ENCODE measurements at regions not wholly inside any gene's neighbourhood (a gene's known extent, or its start where the extent isn't known, plus 50 kb on each side); places are given as distances from the start of the nearest gene placed in this dataset.

DNA sequence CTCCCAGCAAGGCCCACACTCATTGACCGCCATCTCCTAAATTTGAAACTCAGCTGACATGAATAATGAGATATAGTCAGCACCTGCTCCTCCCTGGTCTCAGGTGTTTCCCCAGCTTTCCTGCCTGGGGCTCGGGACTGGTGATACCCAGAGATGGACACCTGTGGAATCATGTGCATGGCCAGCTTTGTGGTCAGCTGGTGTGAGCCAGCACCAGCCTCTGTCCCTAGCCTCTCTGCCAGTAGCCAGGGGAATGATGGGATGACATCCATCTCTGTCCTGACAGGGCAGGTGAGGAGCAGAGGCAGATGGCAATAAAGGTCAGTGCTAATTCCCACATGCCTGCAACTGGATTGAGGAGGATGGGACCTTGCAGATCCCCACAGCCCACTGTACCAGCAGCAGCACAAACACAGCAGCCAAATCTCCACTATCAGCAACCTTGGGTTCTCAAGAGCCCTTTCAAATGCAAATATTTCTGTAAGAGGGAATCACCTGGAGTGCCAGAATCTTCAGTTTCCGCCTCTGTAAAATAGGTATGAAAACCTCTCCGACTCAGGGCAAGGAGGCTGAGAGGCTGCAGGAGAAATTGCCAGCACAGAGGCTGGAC lies 329.2 kb upstream of the ZMIZ1 start:
- intact Hi-C loops (cut with DNase I) = no loop called here
- DNase-seq (ENCODE audit: low spot score) (no peak), ATAC-seq (no peak)

- intact Hi-C loops (cut with DNase I) = no loop called here
- ATAC-seq (peak; percentile 77), DNase-seq (ENCODE audit: low spot score) (peak; percentile 62)
Measured at GRCh38 chr10:78740976-78741915, 327.5 kb upstream of the ZMIZ1 start.

DNA sequence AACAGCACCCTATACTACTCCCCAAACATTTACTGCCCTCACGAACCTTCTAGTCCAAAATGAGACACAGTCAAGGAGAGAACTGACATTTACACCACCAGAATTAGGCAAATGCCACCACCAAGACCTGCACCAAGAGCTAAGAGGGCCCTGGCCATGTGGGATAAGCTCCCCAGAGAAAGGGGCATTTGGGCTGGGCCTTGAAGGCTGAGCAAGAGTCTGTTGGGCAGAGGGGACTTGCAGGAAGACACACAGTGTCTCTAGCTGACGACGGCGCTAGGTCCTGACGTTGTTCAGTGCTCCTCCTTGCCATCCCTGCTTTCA lies 326.4 kb upstream of the ZMIZ1 start:
- DNase-seq (ENCODE audit: low spot score) (no peak), ATAC-seq (no peak)
- intact Hi-C loops (cut with DNase I) = no loop called here

DNA sequence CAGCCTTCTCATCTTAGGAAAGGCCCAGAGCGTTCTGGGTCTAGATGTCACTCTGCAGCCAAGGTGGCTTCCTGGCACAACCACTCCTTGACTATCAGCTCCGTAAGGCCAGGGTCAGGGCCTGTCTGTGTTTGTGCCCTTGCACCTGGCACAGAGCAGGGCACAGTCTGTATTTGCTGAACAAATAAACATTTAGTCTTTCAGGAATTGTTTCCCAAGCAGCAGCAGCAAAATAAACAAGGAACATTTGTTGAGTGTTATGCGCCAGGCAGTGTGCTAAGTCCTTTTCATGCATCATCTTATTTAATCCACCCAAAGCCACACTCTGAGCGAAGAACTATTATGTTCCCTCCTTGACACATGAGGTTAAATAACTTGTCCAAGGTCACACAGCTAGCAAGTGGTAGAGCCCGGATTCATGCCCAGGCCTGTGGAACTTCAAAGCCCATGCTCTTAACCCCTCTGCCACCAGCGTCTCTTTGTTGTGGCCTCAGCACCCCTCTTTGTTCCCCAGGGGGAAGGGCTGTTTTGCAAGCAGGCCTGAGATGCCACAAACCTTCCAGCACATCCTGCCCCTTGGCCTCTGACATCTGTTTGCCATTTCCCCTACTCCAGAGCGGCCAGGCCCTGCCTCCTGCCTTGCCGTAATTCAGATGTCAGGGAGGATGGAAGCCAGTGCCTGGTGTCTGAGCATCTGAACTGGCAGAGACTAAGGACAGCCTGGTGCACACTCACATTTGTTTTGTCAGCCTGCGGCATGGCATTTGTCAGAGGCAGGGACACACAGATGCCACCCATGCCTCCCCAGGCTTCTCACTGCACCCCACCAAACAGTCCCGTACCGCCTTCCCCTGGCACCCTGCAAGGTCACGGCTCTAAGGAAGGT lies 325.8 kb upstream of the ZMIZ1 start:
- peak; percentile 73 for DNase-seq (ENCODE audit: low spot score)
- intact Hi-C loops (cut with DNase I) = no loop called here
- peak; percentile 83 for ATAC-seq

GRCh38 chr10:78744056-78744455 lies 324.7 kb upstream of the ZMIZ1 start:
- DNase-seq (ENCODE audit: low spot score) = peak; percentile 55
- ATAC-seq = no peak
- intact Hi-C loops (cut with DNase I) = no loop called here

DNA sequence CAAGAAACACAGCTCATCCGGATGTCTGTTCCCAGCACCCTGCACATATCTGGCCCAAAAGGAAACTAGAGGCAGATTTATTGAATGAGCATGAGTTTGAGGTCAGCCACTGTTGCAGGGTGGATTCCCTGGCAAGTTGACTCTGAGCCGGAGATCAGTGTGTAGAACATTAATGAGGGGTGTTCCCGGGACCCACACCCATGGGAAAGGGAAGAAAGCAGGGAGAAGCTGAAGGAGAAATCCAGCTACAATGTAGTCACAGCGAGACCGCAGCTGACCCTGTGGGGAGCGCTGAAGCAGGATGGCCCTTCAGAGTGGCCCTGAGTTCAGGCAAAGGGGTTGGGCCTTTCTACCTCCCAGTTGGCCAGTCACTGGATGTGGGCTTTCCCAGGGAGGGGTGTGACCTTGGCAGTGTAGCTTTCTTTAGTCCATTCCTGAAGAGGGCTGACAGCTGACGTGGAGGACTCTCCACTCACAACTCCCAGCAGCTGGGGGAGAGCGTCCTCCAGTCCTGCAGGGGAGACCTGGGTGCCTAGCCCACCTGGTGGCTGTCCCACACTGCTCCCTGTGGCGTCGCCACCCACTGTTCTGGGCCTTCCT lies 324.2 kb upstream of the ZMIZ1 start:
- DNase-seq (ENCODE audit: low spot score) (peak; percentile 67), ATAC-seq (peak; percentile 14)
- intact Hi-C loops (cut with DNase I) = no loop called here

DNA sequence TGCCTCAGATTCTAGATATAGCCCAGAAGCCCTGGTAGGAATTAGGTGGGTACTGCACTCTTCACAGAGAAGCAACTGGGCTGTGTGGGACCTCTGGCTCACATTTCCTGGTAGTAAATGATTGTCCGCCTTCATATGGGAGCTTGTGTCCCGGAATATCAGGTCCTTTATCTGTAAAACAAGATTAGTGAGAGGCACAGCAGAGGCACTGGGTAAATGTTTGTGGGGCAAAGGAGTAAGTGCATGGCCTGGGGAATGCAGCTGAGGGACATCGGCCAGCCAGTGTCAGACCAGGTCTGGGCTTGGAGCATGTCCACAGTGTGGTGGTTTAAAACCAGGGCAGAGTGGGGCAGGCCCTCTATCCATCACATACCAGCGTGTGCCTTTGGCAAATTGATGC lies 323.3 kb upstream of the ZMIZ1 start:
- ATAC-seq = no peak

GRCh38 chr10:78746155-78746763 lies 322.5 kb upstream of the ZMIZ1 start:
- ATAC-seq (no peak), DNase-seq (ENCODE audit: low spot score) (peak; percentile 37)
- intact Hi-C loops (cut with DNase I) = no loop called here

More for the DNA sequence above, 323.3 kb upstream of the ZMIZ1 start:
- intact Hi-C loops (cut with DNase I) = no loop called here
- DNase-seq (ENCODE audit: low spot score) = peak; percentile 32

- peak; percentile 36 for DNase-seq (ENCODE audit: low spot score)
- intact Hi-C loops (cut with DNase I) = no loop called here
- ATAC-seq = no peak
Measured at GRCh38 chr10:78747401-78748234, 321.1 kb upstream of the ZMIZ1 start.

DNA sequence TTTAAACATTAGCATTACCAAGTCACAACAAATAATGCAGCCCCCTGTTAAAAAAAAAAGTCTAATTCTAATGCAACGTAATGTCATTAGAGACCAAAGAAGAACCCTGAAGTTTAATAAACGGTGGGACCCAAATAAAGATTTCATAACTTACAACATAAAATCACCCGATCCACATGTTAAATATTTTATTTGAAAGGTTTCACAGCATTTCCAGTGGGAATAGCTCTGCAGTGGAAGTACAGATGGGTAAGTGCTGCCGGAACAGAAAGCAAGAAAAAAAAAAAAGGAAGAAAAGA lies 320.6 kb upstream of the ZMIZ1 start:
- no peak for ATAC-seq
- intact Hi-C loops (cut with DNase I) = no loop called here
- DNase-seq (ENCODE audit: low spot score) = no peak

DNA sequence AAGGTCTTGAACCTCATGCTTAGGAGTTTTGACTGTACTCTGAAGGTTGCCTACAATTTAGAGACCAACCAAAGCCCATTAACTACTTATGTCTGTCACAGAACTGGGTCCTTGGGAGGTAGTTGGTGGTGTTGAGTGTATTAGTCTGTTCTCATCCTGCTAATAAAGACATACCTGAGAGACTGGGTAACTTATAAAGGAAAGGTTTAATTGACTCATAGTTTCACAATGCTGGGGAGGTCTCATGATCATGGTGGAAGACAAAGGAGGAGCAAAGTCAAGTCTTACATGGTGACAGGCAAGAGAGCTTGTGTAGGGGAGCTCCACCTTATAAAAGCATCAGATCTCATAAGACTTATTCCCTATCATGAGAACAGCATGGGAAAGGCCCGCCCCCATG lies 319.6 kb upstream of the ZMIZ1 start:
- intact Hi-C loops (cut with DNase I) = no loop called here
- ATAC-seq (no peak), DNase-seq (ENCODE audit: low spot score) (no peak)

GRCh38 chr10:78749898-78750297 lies 318.9 kb upstream of the ZMIZ1 start:
- intact Hi-C loops (cut with DNase I) = no loop called here
- ATAC-seq (no peak), DNase-seq (ENCODE audit: low spot score) (no peak)

DNA sequence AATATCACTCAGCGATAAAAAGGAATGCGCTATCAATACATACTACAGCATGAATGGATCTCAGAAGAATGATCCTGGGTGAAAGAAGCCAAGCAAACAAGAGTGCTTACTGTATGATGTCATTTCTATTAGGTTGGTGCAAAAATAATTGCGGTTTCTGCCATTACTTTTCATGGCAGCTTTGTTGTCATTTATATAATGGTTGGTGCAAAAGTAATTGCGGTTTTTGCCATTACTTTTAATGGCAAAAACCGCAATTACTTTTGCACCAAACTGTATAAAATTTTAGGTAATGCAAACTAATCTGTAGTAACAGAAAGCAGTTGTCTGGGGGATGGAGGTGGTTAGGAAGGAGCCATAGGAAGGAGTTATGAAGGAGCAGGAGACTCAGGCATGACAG lies 318.3 kb upstream of the ZMIZ1 start:
- ATAC-seq (no peak), DNase-seq (ENCODE audit: low spot score) (no peak)
- intact Hi-C loops (cut with DNase I) = no loop called here

- DNase-seq (ENCODE audit: low spot score) (no peak), ATAC-seq (no peak)
- intact Hi-C loops (cut with DNase I) = no loop called here
Measured at GRCh38 chr10:78751716-78752115, 317.1 kb upstream of the ZMIZ1 start.

DNA sequence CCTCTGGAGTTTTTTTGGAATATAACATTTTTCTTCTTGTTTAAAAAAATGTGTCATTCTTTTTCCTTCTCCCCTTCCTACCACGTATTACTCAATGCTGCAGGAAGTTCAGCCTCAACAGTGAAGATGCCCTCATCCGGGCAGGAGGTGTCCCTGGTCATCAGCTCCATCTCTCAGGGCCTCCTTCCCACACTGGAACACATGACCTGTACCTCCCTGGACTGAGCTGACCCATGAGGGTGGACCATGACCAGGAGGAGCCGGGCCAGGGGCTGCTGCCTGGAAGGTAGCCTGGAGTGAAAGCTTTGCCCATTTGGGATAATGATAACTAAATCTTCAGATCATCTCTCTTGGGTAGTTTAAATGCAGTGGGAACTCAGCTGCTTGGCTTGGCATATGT lies 316.5 kb upstream of the ZMIZ1 start:
- no peak for DNase-seq (ENCODE audit: low spot score)
- intact Hi-C loops (cut with DNase I) = no loop called here
- ATAC-seq = no peak

DNA sequence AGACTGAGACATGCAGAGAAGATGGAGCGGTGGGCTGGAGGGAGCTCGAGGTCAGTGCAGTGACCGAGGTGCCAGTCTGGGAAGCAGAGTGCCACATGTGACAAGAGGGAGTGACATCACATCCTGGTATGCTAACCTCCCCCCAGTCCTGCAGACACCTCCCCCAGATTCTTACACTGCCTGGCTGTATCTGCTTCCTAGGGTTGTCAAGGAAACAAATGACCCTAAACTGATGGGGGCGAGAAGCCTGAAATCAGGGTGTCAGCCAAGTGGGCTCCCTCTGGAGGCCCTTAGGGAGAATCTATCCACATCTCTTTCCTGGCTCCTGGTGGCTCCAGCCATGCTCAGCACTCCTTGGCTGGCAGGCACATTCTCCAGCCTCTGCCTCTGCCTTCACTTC lies 316.1 kb upstream of the ZMIZ1 start:
- intact Hi-C loops (cut with DNase I) = no loop called here
- DNase-seq (ENCODE audit: low spot score) = no peak

GRCh38 chr10:78754269-78755062 lies 314.3 kb upstream of the ZMIZ1 start:
- DNase-seq (ENCODE audit: low spot score) (no peak), ATAC-seq (no peak)
- intact Hi-C loops (cut with DNase I) = no loop called here

More for the DNA sequence above, 316.1 kb upstream of the ZMIZ1 start:
- ATAC-seq = no peak

All from sciatic nerve (tissue), 2 donors.